HepG2 (cell line): ENCODE measurements at regions not wholly inside any gene's neighbourhood (a gene's known extent, or its start where the extent isn't known, plus 50 kb on each side); places are given as distances from the start of the nearest gene placed in this dataset.

Experiments
- ATAC-seq: fragments of 200-7000 bp; cut with Tn5 transposase; 3 replicates; pipeline ENCODE4 v1.9.1; 2020; ENCODE audit warnings: mild to moderate bottlenecking, moderate library complexity
- BruUV-seq: library from RNA; stranded (reverse); fragments of 400-500 nt; replicated peaks from 2 replicates; lab custom pipeline; 2021; lab: Mats Ljungman, UMichigan
- CTCF ChIA-PET: fragments of 300-600 bp; formaldehyde crosslinking; extraction: SDS; loops from one replicate; lab custom pipeline; 2021; ENCODE audit warnings: low total read pairs, inconsistent platforms, low intra/inter-chr PET ratio; lab: Yijun Ruan, JAX
- POLR2A ChIA-PET: fragments of 350-600 bp; sonication (Branson Sonifier 250); formaldehyde crosslinking; loops from one replicate; lab custom pipeline; 2020; ENCODE audit warnings: antibody characterized with exemption, inconsistent platforms; lab: Yijun Ruan, JAX
- DNase-seq: peaks from one replicate; pipeline ENCODE4 v3.0.0-alpha.2; 2015; ENCODE audit warnings: low spot score
- FAIRE-seq: peaks from 3 replicates; lab custom pipeline; 2011; peaks lifted over from hg19 to GRCh38; lab: Jason Lieb, UNC
- H2AFZ ChIP-seq: one replicate; pipeline ENCODE4 v1.6.1; 2011; ENCODE audit warnings: low read length, inconsistent platforms
- H3K27ac ChIP-seq: fragments of 300-600 bp; 3 replicates; pipeline ENCODE4 v1.8.0; 2011; ENCODE audit warnings: mixed run types, mild to moderate bottlenecking, mixed read lengths, low read length, inconsistent platforms; ENCODE audit not compliant: insufficient read depth; ENCODE audit errors: extremely low read length
- H3K27me3 ChIP-seq, 2 experiments: fragments of 200-600 bp in 1 of 2; 2 replicates in 1 of 2; 3 replicates in 1 of 2; pipeline versions ENCODE4 v1.6.0 to v1.8.0; 2011; ENCODE audit warnings: low read length in 2 of 2, mild to moderate bottlenecking in 2 of 2, moderate library complexity in 2 of 2, inconsistent platforms in 1 of 2; ENCODE audit not compliant: insufficient read depth in 2 of 2, control insufficient read depth in 1 of 2
- H3K36me3 ChIP-seq, 2 experiments: fragments of 200-600 bp in 1 of 2; replicated peaks in 1 of 2; 2 replicates in 1 of 2; 3 replicates in 1 of 2; pipeline versions ENCODE4 v1.5.1 to v1.8.0; 2011; ENCODE audit warnings: low read length in 2 of 2, inconsistent platforms in 1 of 2; ENCODE audit not compliant: insufficient read depth in 2 of 2, control insufficient read depth in 1 of 2
- H3K4me1 ChIP-seq: 2 replicates; pipeline ENCODE4 v1.5.1; 2012; ENCODE audit warnings: low read length, inconsistent platforms; ENCODE audit not compliant: insufficient read depth
- H3K4me2 ChIP-seq: 2 replicates; pipeline ENCODE4 v1.6.0; 2011; ENCODE audit warnings: low read depth, low read length, inconsistent platforms
- H3K4me3 ChIP-seq, 3 experiments: fragments of 200-600 bp in 1 of 3; sonication (generic), shearing (Covaris generic) in 1 of 3; replicated peaks in 1 of 3; 2 replicates each; pipeline ENCODE4 v1.5.1; 2011 to 2016; ENCODE audit warnings: low read length in 3 of 3, inconsistent platforms in 2 of 3, low read depth in 2 of 3, mild to moderate bottlenecking in 2 of 3, control low read depth in 1 of 3, mixed read lengths in 1 of 3; ENCODE audit not compliant: insufficient read depth in 1 of 3
- H3K79me2 ChIP-seq: one replicate; pipeline ENCODE4 v1.6.1; 2011; ENCODE audit warnings: low read length, inconsistent platforms; ENCODE audit not compliant: insufficient read depth
- H3K9ac ChIP-seq: 2 replicates; pipeline ENCODE4 v1.6.0; 2011; ENCODE audit warnings: mild to moderate bottlenecking, low read depth, low read length, inconsistent platforms; ENCODE audit not compliant: insufficient read depth
- H3K9me3 ChIP-seq: 2 replicates; pipeline ENCODE4 v1.5.1; 2012; ENCODE audit warnings: mild to moderate bottlenecking, low read length
- H4K20me1 ChIP-seq: 2 replicates; pipeline ENCODE4 v1.6.0; 2011; ENCODE audit warnings: inconsistent platforms, mild to moderate bottlenecking, low read length, moderate library complexity; ENCODE audit not compliant: insufficient read depth
- ARNTL ChIP-seq: sonication (generic); formaldehyde crosslinking; IDR thresholded peaks from 2 replicates; pipeline ENCODE4 v1.4.0; 2020; ENCODE audit warnings: mild to moderate bottlenecking, missing genetic modification reagents
- BRF2 ChIP-seq: sonication (generic); formaldehyde crosslinking; IDR thresholded peaks from 2 replicates; pipeline ENCODE4 v1.8.1; 2022; ENCODE audit warnings: mild to moderate bottlenecking, missing genetic modification reagents
- EP300 ChIP-seq, 3 experiments: sonication (generic) in 1 of 3; formaldehyde crosslinking in 1 of 3; IDR thresholded peaks; 2 replicates each; pipeline versions ENCODE4 v1.5.1 to v1.6.1; 2011 to 2020; ENCODE audit warnings: low read depth in 2 of 3, low read length in 2 of 3, borderline replicate concordance in 1 of 3, improper control_type of control experiment in 1 of 3, mild to moderate bottlenecking in 1 of 3, missing genetic modification reagents in 1 of 3, moderate library complexity in 1 of 3
- HNRNPUL1 ChIP-seq: fragments of 200-400 bp; formaldehyde crosslinking; IDR thresholded peaks from 2 replicates; pipeline ENCODE4 v1.6.1; 2017; ENCODE audit warnings: low read depth, mild to moderate bottlenecking, low read length, moderate library complexity
- MED8 ChIP-seq: sonication (generic); formaldehyde crosslinking; IDR thresholded peaks from 2 replicates; pipeline ENCODE4 v1.8.1; 2023; ENCODE audit warnings: mild to moderate bottlenecking, missing genetic modification reagents; ENCODE audit not compliant: insufficient replicate concordance
- RARA ChIP-seq: IDR thresholded peaks from 2 replicates; pipeline ENCODE4 v1.6.1; 2016; ENCODE audit warnings: missing genetic modification reagents, missing compliant biosample characterization
- RARG ChIP-seq: sonication (generic); formaldehyde crosslinking; IDR thresholded peaks from 2 replicates; pipeline ENCODE4 v1.4.0; 2020; ENCODE audit warnings: low read depth, mild to moderate bottlenecking, missing genetic modification reagents
- TCF12 ChIP-seq, 2 experiments: fragments of 450-650 bp in 1 of 2; sonication (generic) in 1 of 2; formaldehyde crosslinking in 1 of 2; IDR thresholded peaks; 2 replicates each; pipeline versions ENCODE4 v1.6.1 to v1.8.0; 2017 to 2022; ENCODE audit warnings: antibody characterized with exemption in 1 of 2, mild to moderate bottlenecking in 1 of 2, missing genetic modification reagents in 1 of 2, moderate library complexity in 1 of 2
- YEATS2 ChIP-seq: sonication (generic); formaldehyde crosslinking; IDR thresholded peaks from 2 replicates; pipeline ENCODE4 v1.4.0; 2020; ENCODE audit warnings: missing genetic modification reagents, borderline replicate concordance
- ZBTB26 ChIP-seq: IDR thresholded peaks from 2 replicates; pipeline ENCODE4 v1.6.1; 2016; ENCODE audit warnings: missing compliant biosample characterization, missing genetic modification reagents, borderline replicate concordance
- ZNF224 ChIP-seq: sonication (generic); formaldehyde crosslinking; IDR thresholded peaks from 2 replicates; pipeline ENCODE4 v1.5.0; 2020; ENCODE audit warnings: mild to moderate bottlenecking, missing genetic modification reagents
- ZNF276 ChIP-seq: sonication (generic); formaldehyde crosslinking; IDR thresholded peaks from 2 replicates; pipeline ENCODE4 v1.4.0; 2020; ENCODE audit warnings: mild to moderate bottlenecking, low read depth, missing genetic modification reagents
- ZNF33A ChIP-seq: sonication (generic); formaldehyde crosslinking; IDR thresholded peaks from 2 replicates; pipeline ENCODE4 v1.5.1; 2020; ENCODE audit warnings: missing genetic modification reagents, mild to moderate bottlenecking, moderate library complexity, borderline replicate concordance
- ZNF546 ChIP-seq: sonication (generic); formaldehyde crosslinking; conservative IDR thresholded peaks from 2 replicates; pipeline ENCODE4 v1.8.1; 2023; ENCODE audit warnings: mild to moderate bottlenecking, missing genetic modification reagents
- ZNF678 ChIP-seq: sonication (generic); formaldehyde crosslinking; IDR thresholded peaks from 2 replicates; pipeline ENCODE4 v1.4.0; 2020; ENCODE audit warnings: mild to moderate bottlenecking, missing genetic modification reagents
- WGBS: methylation state at CpG from one replicate; pipeline ENCODE4 v1.1.6; 2017; ENCODE audit warnings: low lambda C conversion rate; 5-methylcytosine and 5-hydroxymethylcytosine counted together
- in situ Hi-C: cut with HindIII; loops from 2 replicates; pipeline ENCODE4 v1.10.0; 2017; ENCODE audit warnings: low pct_unique_long_range_greater_than_20kb; ENCODE audit not compliant: extremely low pct_ligation_motif_present
- intact Hi-C: fragments of 100-400 bp; cut with micrococcal nuclease; formaldehyde crosslinking; loops from one replicate; pipeline ENCODE4 v1.10.0; 2022; ENCODE audit not compliant: unreplicated experiment

DNA sequence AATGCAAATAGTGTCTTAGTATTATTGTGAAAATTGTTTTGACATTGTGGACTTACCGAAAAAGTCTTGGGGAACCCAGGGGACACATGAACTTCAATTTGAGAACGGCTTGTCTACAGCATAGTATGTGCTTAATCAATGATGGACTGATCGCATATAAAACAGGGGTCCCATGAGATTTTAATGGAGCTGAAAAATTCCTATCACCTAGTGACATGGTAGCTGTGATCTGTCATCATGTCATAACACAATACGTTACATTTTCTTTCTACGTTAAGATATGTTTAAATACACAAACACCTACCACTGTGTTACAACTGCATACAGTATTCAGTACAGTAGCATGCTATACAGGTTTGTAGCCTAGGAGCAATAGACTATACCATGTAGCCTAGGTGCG is 153.3 kb upstream of the FOXD3 start:
- WGBS: 31% methylated on average over 6 of the region's 6 CpGs
- TF ChIP-seq ZNF678 (CRISPR knock-in tag) (no peak), ZNF224 (CRISPR knock-in tag) (no peak), ZBTB26 (CRISPR knock-in tag) (no peak), HNRNPUL1 (no peak), ZNF546 (CRISPR knock-in tag) (no peak), YEATS2 (CRISPR knock-in tag) (no peak), RARG (CRISPR knock-in tag) (no peak), ZNF33A (CRISPR knock-in tag) (no peak)
- no TSS peak for BruUV-seq
- no peak overlapping the region for H2AFZ ChIP-seq
- no peaks in the 10 kb centered on the region for H3K4me1 ChIP-seq
- DNase-seq: no peak
- ATAC-seq: no peak
- CTCF ChIA-PET: no interaction called here
- intact Hi-C loops (no loop called here), in situ Hi-C loops (no loop called here)
- H3K27ac ChIP-seq: no peak overlapping the region
- H3K9me3 ChIP-seq: no peaks in the 10 kb centered on the region
- H3K9ac ChIP-seq: no peak overlapping the region
- no peaks in the 10 kb centered on the region; a peak in 2 of 5 replicates for H3K27me3 ChIP-seq
- no peak overlapping the region for H3K4me2 ChIP-seq
- no peaks in the 10 kb centered on the region for H4K20me1 ChIP-seq
- FAIRE-seq: no peak
- no peak overlapping the region for H3K4me3 ChIP-seq
- POLR2A ChIA-PET: no interaction called here
- no peaks in the 10 kb centered on the region for H3K79me2 ChIP-seq
- no peaks in the 10 kb centered on the region for H3K36me3 ChIP-seq

DNA sequence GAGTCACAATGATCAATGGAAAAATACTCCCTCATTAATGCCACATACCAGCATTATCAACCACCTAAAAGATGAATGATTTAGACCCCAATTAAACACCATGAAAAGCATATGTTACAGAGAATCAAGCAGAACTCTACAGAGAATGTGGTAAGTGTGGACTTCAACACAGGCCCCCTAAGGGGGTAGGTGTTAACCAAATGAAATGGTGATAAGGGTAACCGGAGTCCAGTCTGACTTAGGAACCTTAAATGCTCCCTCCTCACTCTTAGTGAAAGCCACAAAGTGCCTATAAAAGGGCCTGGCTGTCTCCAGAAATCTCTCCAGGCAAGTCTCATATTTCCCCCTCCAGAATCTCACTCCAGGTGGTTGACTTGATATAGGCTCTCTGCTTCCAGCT is 149.2 kb upstream of the FOXD3 start:
- WGBS: 43% methylated on average over 1 of the region's 1 CpG
- TF ChIP-seq EP300 (IDR thresholded peaks at IDR 0.05; ENCODE audit: low read depth in 2 of 2, low read length in 2 of 2): no peak
- TF ChIP-seq EP300 (CRISPR knock-in tag; IDR thresholded peaks at IDR 0.05; ENCODE audit: borderline replicate concordance): no peak
- TF ChIP-seq RARA (CRISPR knock-in tag): no peak
- TF ChIP-seq ARNTL (CRISPR knock-in tag): no peak
- TF ChIP-seq ZNF276 (CRISPR knock-in tag): no peak
- TF ChIP-seq TCF12 (IDR thresholded peaks at IDR 0.05): no peak
- TF ChIP-seq TCF12 (CRISPR knock-in tag; IDR thresholded peaks at IDR 0.05): no peak
- no peak for TF ChIP-seq BRF2 (CRISPR knock-in tag)
- no peak for TF ChIP-seq MED8

More for the DNA sequence above, 149.2 kb upstream of the FOXD3 start:
- intact Hi-C loops (no loop called here), in situ Hi-C loops (no loop called here)
- DNase-seq (no peak), ATAC-seq (no peak), FAIRE-seq (no peak)
- Histone ChIP-seq H3K27me3 (no peaks in the 10 kb centered on the region; a peak in 1 of 5 replicates), H3K4me3 (no peak overlapping the region), H3K36me3 (no peaks in the 10 kb centered on the region), H3K4me2 (no peak overlapping the region), H3K4me1 (no peaks in the 10 kb centered on the region), H3K27ac (no peak overlapping the region), H3K9ac (no peak overlapping the region), H3K9me3 (no peaks in the 10 kb centered on the region), H4K20me1 (no peaks in the 10 kb centered on the region), H2AFZ (no peak overlapping the region), H3K79me2 (no peaks in the 10 kb centered on the region)
- CTCF ChIA-PET: no interaction called here
- POLR2A ChIA-PET: no interaction called here
- BruUV-seq: no TSS peak
